Coronary artery (tissue), 2 donors: ENCODE measurements at regions not wholly inside any gene's neighbourhood (a gene's known extent, or its start where the extent isn't known, plus 50 kb on each side); places are given as distances from the start of the nearest gene placed in this dataset.
"Not testable (repeated sequence)": the region's sequence is repeated elsewhere in the genome, so short reads cannot be mapped to it uniquely, and the experiment has no call there.

ENCODE experiments used
- DNase-seq: peaks from one replicate; pipeline ENCODE4 v3.0.0-alpha.2; 2017; ENCODE audit warnings: low spot score
- H3K27ac ChIP-seq, 2 donors: fragments of 200-600 bp; sonication (generic); one replicate each; pipeline ENCODE4 v1.5.1; 2016 to 2019
- H3K4me3 ChIP-seq: fragments of 200-600 bp; sonication (generic); 2 replicates; pipeline ENCODE4 v1.5.1; 2016; ENCODE audit warnings: mild to moderate bottlenecking, moderate library complexity
- CTCF ChIP-seq: fragments of 200-600 bp; sonication (generic); IDR thresholded peaks from one replicate; pipeline ENCODE4 v1.5.1; 2019; ENCODE audit warnings: antibody characterized with exemption

DNA sequence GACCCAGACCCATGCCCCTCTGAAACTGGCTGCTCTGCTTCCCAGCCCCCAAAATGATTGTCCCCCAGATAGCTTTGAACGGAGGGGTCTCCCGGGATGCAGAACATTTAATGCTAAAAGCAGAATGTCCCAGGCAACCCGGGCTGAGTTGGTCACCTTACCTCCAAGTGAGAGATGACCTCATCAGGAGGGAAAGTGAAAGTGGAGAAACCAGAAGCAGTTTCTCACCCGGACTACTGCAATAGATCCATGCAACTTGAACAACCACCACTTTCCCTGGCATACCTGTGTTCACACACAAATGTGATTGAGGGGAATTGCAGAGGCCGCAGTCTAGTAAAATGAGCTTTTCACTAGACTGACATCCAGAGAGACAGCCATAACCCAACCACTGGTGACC, 75.3 kb upstream of the NPAS2 start:
- H3K27ac ChIP-seq, result no peak overlapping the region
- DNase-seq, result no peak
- no peak for TF ChIP-seq CTCF
- no peak overlapping the region for H3K4me3 ChIP-seq

GRCh38 chr2:100745604-100746003, 74.3 kb upstream of the NPAS2 start:
- no peak for DNase-seq
- Histone ChIP-seq H3K4me3 (no peak overlapping the region), H3K27ac (no peak overlapping the region)
- no peak for TF ChIP-seq CTCF

DNA sequence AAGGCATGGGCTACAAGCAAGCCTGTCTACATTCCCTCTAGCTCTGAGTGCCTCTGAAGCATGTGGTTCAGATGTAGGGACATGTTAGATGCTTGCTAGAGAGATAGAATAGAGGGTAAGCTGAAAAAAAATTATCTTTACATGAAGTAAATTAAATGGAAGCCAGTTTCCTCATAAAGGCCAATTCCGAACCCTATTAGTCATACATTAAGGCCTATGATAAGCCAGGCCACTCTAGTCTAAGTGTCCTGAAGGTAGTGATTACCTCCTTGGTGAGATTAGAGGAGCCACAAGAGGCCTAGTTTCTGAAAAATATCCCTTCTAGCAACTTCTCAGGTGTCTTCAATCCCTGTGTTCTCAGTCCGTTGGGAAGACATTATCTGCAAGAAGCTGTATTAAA, 72.4 kb upstream of the NPAS2 start:
- Histone ChIP-seq H3K4me3 (no peak overlapping the region), H3K27ac (no peak overlapping the region)
- no peak for DNase-seq
- TF ChIP-seq CTCF, result no peak

- Histone ChIP-seq H3K4me3 (no peak overlapping the region), H3K27ac (no peak overlapping the region)
- DNase-seq, result no peak
- TF ChIP-seq CTCF, result no peak
These were observed 71.8 kb upstream of the NPAS2 start for GRCh38 chr2:100747996-100748615.

- no peak overlapping the region for H3K27ac ChIP-seq
- TF ChIP-seq CTCF, result no peak
- DNase-seq, result no peak
- no peak overlapping the region for H3K4me3 ChIP-seq
These were observed 71.3 kb upstream of the NPAS2 start for GRCh38 chr2:100748673-100749072.

DNA sequence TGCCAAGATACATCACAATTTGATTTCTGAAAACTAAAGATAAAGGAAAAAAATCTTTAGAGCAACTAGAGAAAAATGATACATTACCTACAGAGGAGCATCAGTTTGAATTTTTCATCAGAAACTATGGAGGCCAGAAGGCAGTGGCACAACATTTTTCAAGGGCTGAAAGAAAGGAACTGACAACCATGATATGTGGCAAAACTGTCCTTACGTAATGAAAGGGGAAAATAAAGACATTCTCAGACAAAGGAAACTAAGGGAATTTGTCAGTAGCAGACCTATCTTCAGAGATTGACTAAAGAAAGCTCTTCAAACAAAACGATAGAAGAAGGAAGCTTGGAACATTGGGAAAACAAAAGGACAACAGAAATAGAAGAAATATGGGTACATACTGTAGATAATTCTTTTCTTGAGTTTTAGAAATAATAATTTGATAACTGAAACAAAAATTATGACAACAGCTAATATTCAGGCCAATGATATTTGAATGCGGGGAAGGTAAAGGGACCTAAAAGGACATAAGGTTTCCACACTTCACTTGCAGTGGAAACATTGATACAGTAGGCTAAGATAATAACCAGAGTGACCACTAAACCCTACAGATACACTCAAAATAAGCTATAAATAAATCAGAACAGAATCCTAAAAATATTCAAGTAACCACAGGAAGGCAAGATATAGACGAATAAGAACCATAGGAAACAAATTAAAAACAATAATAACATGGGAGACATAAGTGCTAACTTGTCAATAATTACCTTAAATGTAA, 70.0 kb upstream of the NPAS2 start:
- no peak for DNase-seq
- no peak overlapping the region for H3K27ac ChIP-seq
- H3K4me3 ChIP-seq, result no peak overlapping the region
- no peak for TF ChIP-seq CTCF

DNA sequence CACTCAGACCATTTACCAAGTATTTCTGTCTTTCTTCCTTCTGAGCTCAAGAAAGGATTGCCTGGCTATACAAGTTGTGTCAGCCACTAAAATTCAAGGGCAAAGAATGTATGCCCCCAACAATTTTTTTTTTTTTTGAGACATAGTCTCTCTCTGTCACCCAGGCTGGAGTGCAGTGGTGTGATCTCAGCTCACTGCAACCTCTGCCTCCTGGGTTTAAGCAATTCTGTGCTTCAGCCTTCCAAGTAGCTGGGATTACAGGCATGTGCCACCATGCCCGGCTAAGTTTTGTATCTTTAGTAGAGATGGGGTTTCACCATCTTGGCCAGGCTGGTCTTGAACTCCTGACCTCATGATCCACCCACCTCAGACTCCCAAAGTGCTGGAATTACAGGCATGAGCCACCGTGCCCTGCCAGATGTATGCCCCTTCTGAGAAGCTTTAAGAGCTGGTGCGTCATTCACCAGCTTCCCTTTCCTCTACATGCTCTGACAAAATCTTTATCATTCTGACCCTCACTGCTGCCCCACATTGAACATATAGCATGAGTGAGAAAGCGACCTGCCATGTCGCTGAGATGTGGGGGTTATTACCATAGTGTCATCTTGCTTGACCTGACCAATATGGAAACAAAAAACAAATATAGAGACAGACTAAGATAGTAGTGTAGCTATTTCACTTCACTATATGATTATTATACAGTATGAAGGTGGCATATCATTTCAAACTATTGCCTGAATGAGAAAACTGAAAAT, 67.9 kb upstream of the NPAS2 start:
- H3K4me3 ChIP-seq, DNase-seq: not testable (repeated sequence)
- peak overlapping the region; percentile 69 to 74 for H3K27ac ChIP-seq
